Sigmoid colon (tissue), 6 donors: ENCODE measurements at regions not wholly inside any gene's neighbourhood (a gene's known extent, or its start where the extent isn't known, plus 50 kb on each side); places are given as distances from the start of the nearest gene placed in this dataset.
"Not testable (repeated sequence)": the region's sequence is repeated elsewhere in the genome, so short reads cannot be mapped to it uniquely, and the experiment has no call there.

ENCODE experiments used
- DNase-seq: peaks from one replicate; pipeline ENCODE4 v3.0.0-alpha.2; 2019
- H3K27ac ChIP-seq, 4 donors: fragments of 200-600 bp; sonication (generic); one replicate each; pipeline ENCODE4 v1.5.1; 2016 to 2019; ENCODE audit warnings: mild to moderate bottlenecking in 1 of 4
- H3K27me3 ChIP-seq, 3 donors: fragments of 200-600 bp; sonication (generic); one replicate each; pipeline ENCODE4 v1.5.1; 2019; ENCODE audit warnings: mild to moderate bottlenecking in 1 of 3
- H3K36me3 ChIP-seq, 4 donors: fragments of 200-600 bp; sonication (generic); one replicate each; pipeline ENCODE4 v1.5.1; 2016 to 2019
- H3K4me1 ChIP-seq, 4 donors: fragments of 200-600 bp; sonication (generic); one replicate each; pipeline ENCODE4 v1.5.1; 2017 to 2019
- H3K4me3 ChIP-seq, 4 donors: fragments of 200-600 bp; sonication (generic); one replicate each; pipeline ENCODE4 v1.5.1; 2017 to 2019; ENCODE audit warnings: mild to moderate bottlenecking in 2 of 4, moderate library complexity in 1 of 4
- H3K9me3 ChIP-seq, 4 donors: fragments of 200-600 bp in 3 of 4; sonication (generic) in 3 of 4; one replicate each; pipeline versions ENCODE4 v1.5.1 to v1.6.1; 2013 to 2019
- CTCF ChIP-seq, 4 experiments: fragments of 450-650 bp in 3 of 4; fragments of 200-600 bp in 1 of 4; IDR thresholded peaks; one replicate each; pipeline ENCODE4 v1.5.1; 2016 to 2019; ENCODE audit warnings: antibody characterized with exemption in 4 of 4, mild to moderate bottlenecking in 3 of 4, moderate library complexity in 2 of 4
- EP300 ChIP-seq, 4 donors: sonication (generic); formaldehyde crosslinking; IDR thresholded peaks; one replicate each; pipeline ENCODE4 v1.6.1; 2017; ENCODE audit warnings: antibody characterized with exemption in 4 of 4
- POLR2A ChIP-seq, 2 donors: fragments of 450-650 bp; IDR thresholded peaks; one replicate each; pipeline ENCODE4 v1.6.1; 2016; ENCODE audit warnings: antibody characterized with exemption in 2 of 2, mild to moderate bottlenecking in 2 of 2, moderate library complexity in 2 of 2
- POLR2AphosphoS5 ChIP-seq, 4 donors: sonication (generic); formaldehyde crosslinking; IDR thresholded peaks; one replicate each; pipeline ENCODE4 v1.6.1; 2017; ENCODE audit warnings: antibody characterized with exemption in 4 of 4
- WGBS, 2 donors: extraction: QIAGEN DNeasy Blood & Tissue Kit; methylation state at CpG; one replicate each; pipeline ENCODE4 v1.1.7; 2013; 5-methylcytosine and 5-hydroxymethylcytosine counted together
- intact Hi-C: fragments of 100-400 bp; cut with DNase I; formaldehyde crosslinking; loops from one replicate; pipeline ENCODE4 v1.15.1; 2023
- donor health status: healthy with polysubstance abuse.
- donor health status: healthy.

GRCh38 chr14:106662936-106663550 lies 1136.7 kb downstream of the TMEM121 start:
- intact Hi-C loops = no loop called here
- DNase-seq = no peak
- H3K4me1 ChIP-seq = no peaks in the 10 kb centered on the region
- no peaks in the 10 kb centered on the region for H3K9me3 ChIP-seq
- no peak for TF ChIP-seq EP300 (IDR thresholded peaks at IDR 0.05)
- no peak for TF ChIP-seq POLR2AphosphoS5 (IDR thresholded peaks at IDR 0.05)
- no peak for TF ChIP-seq CTCF (IDR thresholded peaks at IDR 0.05)
- TF ChIP-seq POLR2A (IDR thresholded peaks at IDR 0.05) = no peak
- H3K36me3 ChIP-seq = no peaks in the 10 kb centered on the region
- peaks cover 0 to 10% (median 0%) of the 10 kb centered on the region in 3 donors for H3K27me3 ChIP-seq
- no peak overlapping the region for H3K27ac ChIP-seq
- 56 to 58% methylated on average over 3 of the region's 3 CpGs for WGBS, 2 donors
- no peak overlapping the region for H3K4me3 ChIP-seq

- not testable (repeated sequence) for DNase-seq
Measured at GRCh38 chr14:106663805-106664410, 1137.5 kb downstream of the TMEM121 start.

GRCh38 chr14:106665814-106666213 lies 1139.4 kb downstream of the TMEM121 start:
- Histone ChIP-seq H3K4me1 (no peaks in the 10 kb centered on the region), H3K27ac (no peak overlapping the region), H3K27me3 (peaks cover 0 to 10% (median 0%) of the 10 kb centered on the region in 3 donors), H3K36me3 (no peaks in the 10 kb centered on the region), H3K9me3 (no peaks in the 10 kb centered on the region), H3K4me3 (no peak overlapping the region)
- 64 to 85% methylated on average over 15 of the region's 15 CpGs for WGBS, 2 donors
- no peak for TF ChIP-seq POLR2A (IDR thresholded peaks at IDR 0.05)
- no peak for TF ChIP-seq CTCF (IDR thresholded peaks at IDR 0.05)
- TF ChIP-seq POLR2AphosphoS5 (IDR thresholded peaks at IDR 0.05) = no peak
- TF ChIP-seq EP300 (IDR thresholded peaks at IDR 0.05) = no peak
- no peak for DNase-seq
- intact Hi-C loops = no loop called here

More at GRCh38 chr14:106663805-106664410, 1137.5 kb downstream of the TMEM121 start:
- WGBS, 2 donors = 54 to 56% methylated on average over 17 of the region's 19 CpGs
- peaks cover 0 to 10% (median 0%) of the 10 kb centered on the region in 3 donors for H3K27me3 ChIP-seq
- H3K4me1 ChIP-seq, H3K9me3 ChIP-seq, H3K4me3 ChIP-seq, H3K36me3 ChIP-seq, H3K27ac ChIP-seq, intact Hi-C loops: not testable (repeated sequence)

- Histone ChIP-seq H3K4me3 (no peak overlapping the region), H3K9me3 (no peaks in the 10 kb centered on the region), H3K27ac (no peak overlapping the region), H3K36me3 (no peaks in the 10 kb centered on the region), H3K4me1 (no peaks in the 10 kb centered on the region), H3K27me3 (peaks cover 0 to 10% (median 0%) of the 10 kb centered on the region in 3 donors)
- TF ChIP-seq EP300 (IDR thresholded peaks at IDR 0.05) = no peak
- no peak for TF ChIP-seq POLR2AphosphoS5 (IDR thresholded peaks at IDR 0.05)
- no peak for DNase-seq
- 57 to 77% methylated on average over 4 of the region's 4 CpGs for WGBS, 2 donors
- intact Hi-C loops = no loop called here
Measured at GRCh38 chr14:106666341-106666740, 1140.0 kb downstream of the TMEM121 start.

GRCh38 chr14:106670011-106670410 lies 1143.6 kb downstream of the TMEM121 start:
- intact Hi-C loops = no loop called here
- Histone ChIP-seq H3K9me3 (no peaks in the 10 kb centered on the region), H3K36me3 (no peaks in the 10 kb centered on the region), H3K27me3 (peaks cover 0 to 14% (median 0%) of the 10 kb centered on the region in 3 donors), H3K4me1 (no peaks in the 10 kb centered on the region), H3K27ac (no peak overlapping the region), H3K4me3 (no peak overlapping the region)
- DNase-seq = no peak
- TF ChIP-seq EP300 (IDR thresholded peaks at IDR 0.05) (no peak), CTCF (IDR thresholded peaks at IDR 0.05) (no peak), POLR2A (IDR thresholded peaks at IDR 0.05) (no peak), POLR2AphosphoS5 (IDR thresholded peaks at IDR 0.05) (no peak)
- 53 to 64% methylated on average over 4 of the region's 4 CpGs for whole genome bisulfite sequencing, 2 donors

- H3K27me3 ChIP-seq, H3K27ac ChIP-seq, intact Hi-C loops, H3K9me3 ChIP-seq, DNase-seq, H3K4me1 ChIP-seq, H3K36me3 ChIP-seq, H3K4me3 ChIP-seq: not testable (repeated sequence)
- 45 to 51% methylated on average over 2 of the region's 2 CpGs for WGBS, 2 donors
Measured at GRCh38 chr14:106674093-106674492, 1147.7 kb downstream of the TMEM121 start.

GRCh38 chr14:106674509-106675125 lies 1148.2 kb downstream of the TMEM121 start:
- H3K4me1 ChIP-seq, H3K9me3 ChIP-seq, H3K36me3 ChIP-seq, DNase-seq, intact Hi-C loops, H3K4me3 ChIP-seq, H3K27me3 ChIP-seq, H3K27ac ChIP-seq: not testable (repeated sequence)
- WGBS, 2 donors = 41 to 51% methylated on average over 7 to 10 of the region's 13 CpGs

- H3K9me3 ChIP-seq, H3K4me3 ChIP-seq, H3K36me3 ChIP-seq, H3K4me1 ChIP-seq, H3K27ac ChIP-seq, H3K27me3 ChIP-seq, intact Hi-C loops, DNase-seq: not testable (repeated sequence)
- 68 to 85% methylated on average over 3 of the region's 3 CpGs for WGBS, 2 donors
Measured at GRCh38 chr14:106675716-106676115, 1149.3 kb downstream of the TMEM121 start.
